Panc1 (cell line): ENCODE measurements at regions not wholly inside any gene's neighbourhood (a gene's known extent, or its start where the extent isn't known, plus 50 kb on each side); places are given as distances from the start of the nearest gene placed in this dataset.

Experiments
- CTCF ChIP-seq: fragments of 450-650 bp; IDR thresholded peaks from 2 replicates; pipeline ENCODE4 v1.5.1; 2017; ENCODE audit warnings: mild to moderate bottlenecking
- REST ChIP-seq, 2 experiments: IDR thresholded peaks; 2 replicates each; pipeline ENCODE4 v1.6.1; 2011 to 2012; ENCODE audit warnings: low read depth in 2 of 2, control low read depth in 1 of 2, low read length in 1 of 2, mild to moderate bottlenecking in 1 of 2, moderate library complexity in 1 of 2; ENCODE audit not compliant: insufficient read depth in 1 of 2

GRCh38 chr5:57394421-57395210, 88.0 kb downstream of the ACTBL2 start:
- TF ChIP-seq REST (IDR thresholded peaks at IDR 0.05; ENCODE audit: insufficient read depth in 1 of 2, low read depth in 2 of 2, low read length in 1 of 2) (no peak), CTCF (no peak)
